AG04450 (cell line): ENCODE measurements at regions not wholly inside any gene's neighbourhood (a gene's known extent, or its start where the extent isn't known, plus 50 kb on each side); places are given as distances from the start of the nearest gene placed in this dataset.

Source experiments
- CTCF ChIA-PET: fragments of 300-600, 350-600 bp; formaldehyde crosslinking; extraction: SDS; loops from one replicate; lab custom pipeline; 2022; ENCODE audit warnings: antibody characterized with exemption, inconsistent platforms; lab: Charles Lee
- POLR2A ChIA-PET: fragments of 350-600 bp; formaldehyde crosslinking; extraction: SDS; loops from one replicate; lab custom pipeline; 2021; ENCODE audit warnings: antibody characterized with exemption, inconsistent platforms; lab: Yijun Ruan, JAX
- DNase-seq: peaks from one replicate; pipeline ENCODE4 v3.0.0-alpha.2; 2011; ENCODE audit warnings: low read depth, low spot score
- H3K27ac ChIP-seq: one replicate; pipeline ENCODE4 v1.5.1; 2012; ENCODE audit warnings: low read depth, low read length, control low read depth
- H3K27me3 ChIP-seq: one replicate; pipeline ENCODE4 v1.6.0; 2012; ENCODE audit warnings: low read length; ENCODE audit not compliant: control insufficient read depth, insufficient read depth
- H3K4me3 ChIP-seq: 2 replicates; pipeline ENCODE4 v1.5.1; 2011; ENCODE audit warnings: mild to moderate bottlenecking, low read depth, low read length, control low read depth
- H3K9me3 ChIP-seq: 2 replicates; pipeline ENCODE4 v1.5.1; 2012; ENCODE audit warnings: low read length; ENCODE audit not compliant: control insufficient read depth, insufficient read depth
- TF ChIP-seq, protein P1 (sequence below): IDR thresholded peaks from 2 replicates; pipeline ENCODE4 v1.5.1; 2011; ENCODE audit warnings: low read depth, low read length, control low read depth, inconsistent platforms

DNA sequence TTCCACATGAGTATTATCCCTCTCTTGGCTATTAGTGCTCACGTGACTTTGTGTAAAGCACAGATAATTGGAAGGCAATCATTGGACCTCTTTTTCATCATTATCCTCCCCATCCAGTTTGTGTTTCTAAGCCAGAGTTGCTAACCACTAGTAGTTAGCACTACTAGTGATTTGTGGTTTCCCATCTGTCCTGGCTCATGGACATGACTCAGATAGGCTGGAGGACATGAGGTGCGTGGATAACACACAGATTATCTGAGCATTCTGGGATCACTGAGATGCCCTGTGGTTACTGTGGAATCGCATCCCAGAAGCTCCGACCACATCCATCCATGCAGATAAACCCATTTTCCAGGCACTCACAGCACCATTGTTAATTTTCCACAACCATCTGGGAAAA, 123.8 kb upstream of the NAA20 start:
- DNase-seq, result no peak
- no peaks in the 10 kb centered on the region for H3K27me3 ChIP-seq
- peaks cover 8% of the 10 kb centered on the region; the same call in 1 of the 2 replicates for H3K9me3 ChIP-seq
- TF ChIP-seq, protein P1, sequence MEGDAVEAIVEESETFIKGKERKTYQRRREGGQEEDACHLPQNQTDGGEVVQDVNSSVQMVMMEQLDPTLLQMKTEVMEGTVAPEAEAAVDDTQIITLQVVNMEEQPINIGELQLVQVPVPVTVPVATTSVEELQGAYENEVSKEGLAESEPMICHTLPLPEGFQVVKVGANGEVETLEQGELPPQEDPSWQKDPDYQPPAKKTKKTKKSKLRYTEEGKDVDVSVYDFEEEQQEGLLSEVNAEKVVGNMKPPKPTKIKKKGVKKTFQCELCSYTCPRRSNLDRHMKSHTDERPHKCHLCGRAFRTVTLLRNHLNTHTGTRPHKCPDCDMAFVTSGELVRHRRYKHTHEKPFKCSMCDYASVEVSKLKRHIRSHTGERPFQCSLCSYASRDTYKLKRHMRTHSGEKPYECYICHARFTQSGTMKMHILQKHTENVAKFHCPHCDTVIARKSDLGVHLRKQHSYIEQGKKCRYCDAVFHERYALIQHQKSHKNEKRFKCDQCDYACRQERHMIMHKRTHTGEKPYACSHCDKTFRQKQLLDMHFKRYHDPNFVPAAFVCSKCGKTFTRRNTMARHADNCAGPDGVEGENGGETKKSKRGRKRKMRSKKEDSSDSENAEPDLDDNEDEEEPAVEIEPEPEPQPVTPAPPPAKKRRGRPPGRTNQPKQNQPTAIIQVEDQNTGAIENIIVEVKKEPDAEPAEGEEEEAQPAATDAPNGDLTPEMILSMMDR, result no peak
- ChIA-PET CTCF (no interaction called here), POLR2A (no interaction called here)
- no peak overlapping the region for H3K4me3 ChIP-seq
- H3K27ac ChIP-seq, result no peak overlapping the region

DNA sequence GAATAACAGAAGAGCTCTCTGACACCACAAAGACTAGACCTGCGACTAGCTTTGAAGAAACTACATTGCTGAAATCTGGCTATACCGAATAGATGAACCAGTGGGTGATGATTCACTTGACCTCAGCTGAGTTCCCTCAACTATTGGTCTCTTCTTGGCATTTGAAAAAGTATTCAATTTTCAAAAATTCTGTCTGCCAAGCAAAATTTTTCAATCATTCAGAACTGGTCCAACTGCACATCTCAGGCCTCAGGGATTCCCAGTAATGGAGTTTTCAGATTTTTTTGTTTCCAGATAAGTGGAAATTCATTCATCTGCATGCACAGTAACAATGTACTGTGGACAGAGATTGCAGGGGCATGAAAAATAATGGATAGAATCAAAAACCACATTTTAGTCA, 121.4 kb upstream of the NAA20 start:
- CTCF ChIA-PET, result no interaction called here
- TF ChIP-seq, protein P1, result no peak
- POLR2A ChIA-PET, result no interaction called here

DNA sequence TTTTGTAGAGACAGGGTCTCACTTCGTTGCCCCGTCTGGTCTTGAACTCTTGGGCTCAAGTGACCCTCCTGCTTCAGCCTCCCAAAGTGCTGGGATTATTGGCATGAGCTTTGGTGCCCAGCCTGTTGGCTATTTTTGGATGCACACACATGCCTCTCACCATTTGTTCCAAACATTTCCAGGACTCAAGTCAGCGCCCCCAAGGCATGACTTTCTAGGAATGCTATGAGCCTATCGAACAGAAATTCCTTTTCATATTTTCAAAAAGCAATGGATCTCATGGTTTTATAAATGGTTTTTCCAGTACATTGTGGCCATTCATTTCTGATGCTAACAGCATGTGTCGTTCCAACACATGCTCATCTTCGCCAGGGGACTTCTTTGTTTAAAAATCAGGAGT, 119.3 kb upstream of the NAA20 start:
- ChIA-PET CTCF (interaction anchor here (1.2 kb wide), 1 partner anchor 113 kb away, joined by 3 read pairs; no protein-coding TSS in a partner anchor), POLR2A (no interaction called here)
- Histone ChIP-seq H3K27me3 (no peaks in the 10 kb centered on the region), H3K9me3 (peaks cover 11% of the 10 kb centered on the region; the same call in 1 of the 2 replicates), H3K27ac (no peak overlapping the region), H3K4me3 (no peak overlapping the region)
- TF ChIP-seq, protein P1, result no peak
- DNase-seq, result no peak

More for the DNA sequence above, 121.4 kb upstream of the NAA20 start:
- Histone ChIP-seq H3K4me3 (no peak overlapping the region), H3K27me3 (no peaks in the 10 kb centered on the region), H3K9me3 (peaks cover 11% of the 10 kb centered on the region; the same call in 1 of the 2 replicates), H3K27ac (no peak overlapping the region)
- no peak for DNase-seq

DNA sequence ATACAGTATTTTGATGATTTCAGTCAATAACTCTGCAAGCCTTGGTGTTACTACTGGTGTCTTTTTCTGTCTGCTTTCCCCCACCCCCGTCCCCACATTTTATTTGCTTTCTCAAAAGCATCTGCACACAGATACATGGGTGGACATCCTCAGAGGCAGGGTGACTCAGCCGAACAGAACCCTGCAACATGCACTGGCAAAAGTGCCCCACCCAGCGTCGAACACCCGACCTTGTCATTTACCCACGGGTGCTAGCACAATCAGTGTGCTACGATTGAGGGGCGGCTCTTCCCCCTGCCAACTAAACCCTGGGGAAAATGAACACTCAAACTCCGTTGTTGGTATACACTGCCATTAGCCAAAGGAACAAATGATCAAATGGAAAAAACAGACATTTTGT, 115.9 kb upstream of the NAA20 start:
- Histone ChIP-seq H3K27me3 (no peaks in the 10 kb centered on the region), H3K9me3 (peaks cover 11% of the 10 kb centered on the region; the same call in 1 of the 2 replicates), H3K27ac (no peak overlapping the region), H3K4me3 (no peak overlapping the region)
- TF ChIP-seq, protein P1, result no peak
- no peak for DNase-seq
- ChIA-PET CTCF (no interaction called here), POLR2A (interaction anchor here (1.2 kb wide), 1 partner anchor 117 kb away, joined by 3 read pairs; no protein-coding TSS in a partner anchor)

DNA sequence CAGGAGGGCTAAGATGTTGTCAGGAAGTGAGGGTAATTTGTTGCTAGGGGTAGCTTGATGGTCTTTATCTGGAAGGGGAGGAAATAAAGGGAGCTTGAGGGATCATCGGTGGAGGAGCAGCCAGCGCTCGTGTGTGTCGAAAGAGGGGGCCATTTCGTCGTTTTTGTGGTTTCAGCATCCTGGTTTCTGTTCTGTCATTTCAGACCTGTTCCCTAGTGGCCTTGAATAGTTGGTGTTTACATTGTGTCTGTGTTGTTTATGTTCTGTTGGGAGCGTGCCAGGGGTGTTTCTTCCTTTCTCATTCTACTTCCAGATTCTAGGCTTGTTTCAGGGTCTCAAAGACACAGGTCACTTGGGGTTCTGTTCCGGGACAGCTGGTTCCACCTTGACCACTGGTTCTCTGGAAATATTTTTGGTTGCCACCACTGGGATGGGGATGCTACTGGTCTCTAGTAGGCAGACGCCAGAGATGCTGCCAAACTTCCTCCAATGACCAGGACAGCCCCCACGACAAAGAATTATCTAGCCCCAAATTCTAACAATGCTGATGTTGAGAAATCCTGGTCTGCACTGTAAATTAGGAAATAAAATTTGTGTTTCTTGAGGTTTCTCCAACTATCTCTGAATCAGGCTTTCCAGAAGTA, 113.9 kb upstream of the NAA20 start:
- Histone ChIP-seq H3K4me3 (no peak overlapping the region), H3K9me3 (peaks cover 3% of the 10 kb centered on the region; the same call in 1 of the 2 replicates), H3K27ac (no peak overlapping the region), H3K27me3 (no peaks in the 10 kb centered on the region)
- ChIA-PET CTCF (interaction anchor here (0.6 to 1.3 kb wide), 5 partner anchors 8 to 1198 kb away, joined by 3 to 4 read pairs (median 3); no protein-coding TSS in a partner anchor), POLR2A (interaction anchor here (0.6 to 1.2 kb wide), 2 partner anchors 72 to 113 kb away, joined by 3 to 5 read pairs; no protein-coding TSS in a partner anchor)
- no peak for DNase-seq
- TF ChIP-seq, protein P1, result peak; percentile 38
